ENCODE measurements at regions not wholly inside any gene's neighbourhood (a gene's known extent, or its start where the extent isn't known, plus 50 kb on each side); places are given as distances from the start of the nearest gene placed in this dataset.
"Not testable (repeated sequence)": the region's sequence is repeated elsewhere in the genome, so short reads cannot be mapped to it uniquely, and the experiment has no call there.

DNA sequence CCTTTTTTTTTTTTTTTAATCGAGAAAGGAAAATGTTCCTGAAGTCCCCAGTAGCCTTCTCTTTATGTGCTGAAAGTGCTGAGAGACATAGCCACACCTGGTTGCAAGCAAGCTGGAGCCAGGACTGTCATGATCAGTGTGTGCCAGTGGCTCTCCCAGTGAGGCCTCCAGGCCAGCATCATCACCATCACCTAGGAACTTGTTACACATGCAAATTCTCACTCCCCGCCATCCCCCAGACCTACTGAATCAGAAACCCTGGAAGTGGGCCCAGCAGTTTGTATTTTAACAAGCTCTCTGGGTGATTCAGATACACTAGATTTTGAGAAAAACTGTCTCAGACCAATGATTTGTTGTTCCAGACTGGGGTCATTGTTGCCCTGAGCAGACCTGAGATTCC, 181.9 kb upstream of the GLRA1 start:
- no peak for DNase-seq

DNA sequence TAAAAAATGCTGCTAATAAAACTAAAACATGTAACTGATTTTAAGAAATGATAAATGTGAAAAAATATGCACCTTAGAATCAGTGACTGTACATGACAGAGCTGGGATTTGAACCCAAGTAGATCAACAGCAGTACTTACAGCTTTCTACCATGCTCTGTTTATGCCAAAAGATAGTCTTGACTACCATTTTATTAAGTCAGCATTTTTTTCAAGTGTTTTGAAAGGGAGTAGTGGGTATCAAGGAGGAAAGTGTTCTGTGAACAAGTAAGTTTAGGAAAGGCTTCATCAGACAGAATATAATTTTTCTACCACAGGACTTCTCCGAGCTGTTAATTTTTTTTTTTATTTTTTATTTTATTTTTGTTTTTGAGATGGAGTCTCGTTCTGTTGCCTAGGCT, 180.4 kb upstream of the GLRA1 start:
- DNase-seq = no peak

DNA sequence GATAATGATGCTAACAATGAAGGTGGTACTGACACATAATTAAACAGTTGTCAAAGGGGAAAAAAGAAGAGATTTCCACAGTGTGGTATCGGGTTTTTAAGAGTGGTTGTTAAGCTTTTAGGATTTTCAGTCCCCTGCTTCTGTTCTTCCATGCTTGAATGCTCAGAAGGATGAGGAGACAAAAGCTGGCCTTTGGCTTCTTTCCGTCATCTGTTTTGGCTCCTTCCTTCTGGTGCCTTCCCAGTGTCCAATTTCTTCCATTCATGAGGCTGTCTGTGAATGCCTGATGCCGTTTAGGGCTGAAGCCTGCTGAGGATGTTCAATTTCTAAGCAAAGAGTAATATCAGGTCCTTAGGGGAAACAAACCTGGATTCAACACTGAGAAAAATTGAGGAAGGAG, 179.6 kb upstream of the GLRA1 start:
- DNase-seq = no peak

DNA sequence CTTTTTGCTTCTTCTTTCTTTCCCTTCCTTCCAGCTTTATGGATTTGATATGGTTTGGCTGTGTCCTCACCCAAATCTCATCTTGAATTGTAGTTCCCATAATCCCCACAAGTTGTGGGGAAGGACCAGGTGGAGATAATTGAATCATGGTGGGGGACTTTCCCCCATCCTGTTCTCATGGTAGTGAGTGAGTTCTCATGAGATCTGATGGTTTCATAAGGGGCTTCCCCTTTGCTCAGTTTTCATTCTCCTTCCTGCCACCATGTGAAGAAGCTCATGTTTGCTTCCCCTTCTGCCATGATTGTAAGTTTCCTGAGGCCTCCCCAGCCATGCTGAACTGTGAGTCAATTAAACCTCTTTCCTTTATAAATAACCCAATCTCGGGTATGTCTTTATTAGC, 178.3 kb upstream of the GLRA1 start:
- not testable (repeated sequence) for DNase-seq

DNA sequence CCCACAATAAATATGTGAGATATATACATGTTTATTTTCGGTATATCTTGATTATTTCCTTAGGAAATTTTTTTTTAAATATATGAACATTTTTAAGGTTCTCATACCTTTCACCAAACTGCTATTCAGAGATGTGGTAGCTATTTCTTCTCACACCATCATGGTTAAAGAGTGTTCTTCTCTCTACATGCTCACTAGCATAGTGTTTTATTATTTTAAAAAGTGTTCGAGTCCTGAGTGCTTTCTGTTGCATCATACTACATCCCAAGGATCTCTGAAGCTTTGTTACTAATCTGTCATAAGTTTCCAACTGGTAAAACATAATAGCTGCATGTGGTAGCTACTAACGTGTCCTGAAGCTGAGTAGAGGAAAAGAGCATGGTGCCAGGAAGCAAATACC, 177.4 kb upstream of the GLRA1 start:
- DNase-seq = no peak

DNA sequence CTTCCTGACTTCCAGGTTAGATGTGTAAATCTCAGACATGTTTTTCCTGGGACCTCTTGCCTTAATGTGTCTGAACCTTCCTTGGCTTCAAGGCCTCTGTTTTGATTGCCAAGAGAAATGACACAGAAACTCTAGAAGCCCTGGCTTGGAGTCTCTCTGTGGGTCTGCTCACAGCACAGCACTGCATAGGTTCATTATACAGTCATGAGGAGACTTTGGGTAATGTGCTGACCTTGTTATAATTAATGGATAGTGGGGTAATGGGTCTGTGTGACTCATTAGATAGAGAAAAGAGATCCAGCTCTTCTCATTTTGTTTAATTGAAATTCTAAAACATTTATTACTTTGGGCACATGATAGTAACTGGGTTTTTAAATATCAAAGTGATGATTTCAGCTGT, 175.8 kb upstream of the GLRA1 start:
- DNase-seq = no peak

DNA sequence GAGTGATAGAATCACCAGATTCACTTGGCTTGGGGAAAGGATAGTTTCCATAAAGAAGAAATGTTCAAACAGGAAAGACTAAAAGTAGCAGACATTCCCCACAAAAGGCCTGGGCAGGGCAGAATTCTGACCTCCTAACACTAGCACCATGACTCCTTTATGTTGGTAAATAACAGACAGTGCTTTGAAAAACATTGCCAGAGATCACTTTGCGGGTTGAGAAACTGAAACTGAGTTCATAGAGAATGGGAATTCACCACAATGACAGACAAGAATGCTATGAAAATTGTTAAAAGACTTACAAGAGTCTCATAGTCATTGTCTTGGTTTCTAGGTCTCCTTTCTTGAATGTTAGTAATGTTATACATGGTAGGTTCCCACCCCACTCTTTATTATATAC, 172.5 kb upstream of the GLRA1 start:
- no peak for DNase-seq

DNA sequence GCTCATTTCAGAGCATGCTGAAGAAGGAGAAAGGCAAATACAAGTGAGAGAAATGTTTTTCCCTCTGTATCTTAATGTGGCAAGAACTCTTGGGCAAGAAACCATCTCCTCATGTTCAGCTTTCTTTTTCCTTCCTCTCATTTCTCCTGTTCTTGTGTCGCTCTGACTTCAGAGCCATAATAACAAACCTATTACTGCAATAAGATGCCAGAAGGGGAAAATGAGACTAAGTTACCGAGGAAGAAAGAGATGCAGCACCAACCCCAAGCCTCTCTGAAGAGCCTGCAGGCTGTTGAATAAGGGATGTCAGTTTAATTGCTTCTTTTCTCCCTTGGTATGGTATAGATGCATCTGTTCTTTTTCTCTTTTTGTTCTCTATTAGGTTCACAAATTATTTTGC, 170.1 kb upstream of the GLRA1 start:
- DNase-seq = no peak

DNA sequence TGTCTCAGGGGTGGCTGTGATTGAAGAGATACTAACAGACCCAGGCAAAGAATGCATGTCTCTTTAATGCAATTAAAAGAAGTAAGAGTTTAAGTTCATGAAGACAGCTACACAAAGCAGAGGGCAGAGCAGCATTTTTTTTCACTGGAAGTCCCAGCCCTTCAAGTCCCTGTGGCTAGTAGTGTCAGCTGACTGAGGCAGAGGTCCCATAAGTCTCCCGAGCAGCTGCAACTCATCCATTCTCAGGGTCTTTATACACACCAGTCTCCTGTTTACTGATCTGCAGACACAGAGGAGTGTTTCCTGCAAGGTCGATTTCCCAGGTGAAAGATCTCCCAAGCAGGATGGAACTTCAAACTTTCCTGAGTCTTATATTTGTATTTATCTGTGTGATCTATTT, 169.4 kb upstream of the GLRA1 start:
- no peak for DNase-seq

DNA sequence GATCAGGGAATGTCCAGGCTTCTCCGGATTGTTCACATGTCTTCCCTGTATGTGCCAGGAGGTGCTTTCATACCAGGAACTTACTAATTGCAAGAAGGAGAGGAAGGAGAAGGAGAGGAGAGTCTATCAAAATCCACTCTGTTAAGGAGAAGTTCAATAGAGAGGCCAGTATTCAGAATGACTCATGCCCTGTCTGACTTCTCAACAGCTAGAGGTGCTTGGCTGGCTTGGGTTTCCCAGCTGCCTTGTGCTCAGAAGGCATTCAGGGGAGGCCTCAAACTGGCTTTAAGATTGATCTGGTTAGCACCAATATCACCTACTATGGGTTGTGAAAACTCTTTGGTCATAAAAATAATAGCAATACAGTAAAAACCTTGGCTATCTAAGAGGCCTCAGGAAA, 167.9 kb upstream of the GLRA1 start:
- DNase-seq = no peak

DNA sequence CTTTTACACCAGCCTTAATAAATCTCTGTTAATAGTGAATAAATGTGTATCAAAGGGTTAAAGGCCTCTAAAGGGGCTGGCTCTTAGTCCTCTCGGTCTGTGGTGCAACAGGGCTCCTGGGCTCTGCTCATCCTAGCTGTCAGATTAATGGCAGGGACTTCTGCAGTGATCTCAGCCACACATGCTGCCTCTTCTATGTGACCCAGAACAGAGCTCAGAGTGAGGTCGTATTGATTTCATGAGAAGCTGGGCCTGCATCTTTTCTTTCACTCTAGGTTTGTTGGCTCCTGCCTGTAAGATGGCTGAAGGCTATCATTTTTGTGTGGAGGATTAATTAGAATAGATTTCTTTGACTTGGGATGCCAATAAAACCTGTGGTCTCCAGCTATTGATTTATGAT, 165.0 kb upstream of the GLRA1 start:
- no peak for DNase-seq

DNA sequence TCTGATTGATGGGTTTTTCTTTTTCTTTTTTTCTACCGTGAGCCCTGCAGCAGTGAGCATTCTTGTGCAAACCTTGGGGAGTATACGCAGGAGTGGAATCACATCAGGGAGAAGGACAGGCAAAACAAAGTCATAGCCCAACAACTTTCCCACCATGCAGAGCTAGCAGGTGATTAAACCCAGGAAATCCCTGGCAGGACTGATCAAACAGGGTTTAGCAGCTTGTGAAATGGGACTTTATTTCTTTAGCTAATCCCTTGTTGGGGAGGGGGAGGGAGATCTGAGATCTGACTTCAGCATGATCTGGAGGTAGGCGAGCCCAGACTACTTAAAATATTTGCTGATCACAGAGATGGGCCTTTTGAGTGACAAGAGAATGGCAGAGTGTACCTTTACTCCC, 162.0 kb upstream of the GLRA1 start:
- DNase-seq = no peak

DNA sequence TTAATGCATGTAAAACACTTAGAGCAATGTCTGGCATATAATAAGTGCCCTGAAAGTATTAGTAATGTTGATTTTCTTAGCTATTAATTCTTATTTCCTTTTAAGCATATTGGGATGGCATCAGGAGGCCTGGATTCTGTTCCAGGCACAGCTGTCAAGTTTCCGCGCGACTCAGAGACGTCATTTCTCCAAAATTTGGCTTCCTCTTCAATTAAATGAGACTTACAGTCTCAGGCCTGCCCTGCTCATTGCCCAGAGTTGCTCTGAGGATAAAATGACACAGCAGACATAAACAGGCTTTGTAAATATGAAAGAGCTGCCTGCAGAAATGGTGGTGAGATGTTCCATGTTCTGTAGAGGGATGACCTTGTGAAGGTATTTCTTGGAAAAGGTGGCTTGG, 159.8 kb upstream of the GLRA1 start:
- no peak for DNase-seq

DNA sequence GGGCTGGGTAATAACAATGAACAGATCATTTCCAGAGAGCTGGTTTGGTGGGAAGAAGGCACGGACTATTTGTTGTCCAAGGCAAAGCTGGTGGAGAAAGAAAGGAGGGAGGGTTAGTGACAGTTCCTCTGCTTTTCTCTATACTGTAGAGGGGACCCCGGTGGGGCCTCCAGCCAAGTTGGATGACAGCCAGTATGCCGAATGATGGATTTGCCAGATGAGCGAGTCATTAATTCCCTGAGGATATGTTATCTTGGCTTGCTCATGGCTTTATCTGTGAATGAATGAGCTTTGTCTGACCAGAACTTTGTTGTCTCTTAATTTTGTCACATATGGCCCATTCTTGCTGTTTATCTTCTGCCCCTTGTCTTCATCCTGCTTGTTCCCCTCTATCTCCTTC, 158.6 kb upstream of the GLRA1 start:
- DNase-seq = no peak

DNA sequence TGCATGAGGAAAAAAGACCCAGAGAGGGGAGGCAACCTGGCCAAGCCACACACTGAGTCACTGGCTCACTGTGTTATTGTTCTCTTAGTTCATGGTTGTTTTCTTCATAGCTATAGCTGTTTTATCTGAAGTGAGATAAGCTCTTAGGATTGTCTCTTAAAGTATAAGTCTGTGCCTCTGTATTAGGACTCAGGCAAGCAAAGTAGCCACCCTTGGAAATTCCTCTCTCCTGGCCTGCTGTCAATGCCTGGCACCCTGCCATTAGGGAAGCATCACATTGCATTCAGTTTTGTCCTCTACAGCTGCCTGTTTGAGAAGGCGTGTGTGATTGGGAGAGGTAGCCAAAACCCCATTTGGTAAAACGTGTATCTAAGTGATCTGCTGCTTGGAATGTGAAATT, 147.4 kb upstream of the GLRA1 start:
- DNase-seq = no peak

DNA sequence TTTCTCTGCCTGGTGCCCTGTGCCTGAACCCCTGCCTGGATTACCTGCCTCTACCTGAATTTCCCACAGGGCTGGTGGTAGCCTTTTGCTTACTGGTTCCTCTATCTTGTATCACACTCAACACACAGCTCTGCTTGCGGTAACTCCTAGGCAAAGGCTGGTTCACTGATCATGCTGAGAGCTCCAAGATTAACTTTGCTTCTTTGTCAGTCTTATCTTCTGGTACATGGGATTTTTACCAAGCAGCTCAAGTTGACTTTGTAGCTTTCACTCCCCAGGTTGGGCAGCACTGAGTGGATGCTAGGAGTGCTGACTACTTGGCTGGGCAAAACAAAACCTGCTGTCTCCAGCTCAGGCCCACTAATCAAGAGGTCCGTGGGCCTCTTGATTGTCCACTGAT, 145.9 kb upstream of the GLRA1 start:
- DNase-seq = no peak

DNA sequence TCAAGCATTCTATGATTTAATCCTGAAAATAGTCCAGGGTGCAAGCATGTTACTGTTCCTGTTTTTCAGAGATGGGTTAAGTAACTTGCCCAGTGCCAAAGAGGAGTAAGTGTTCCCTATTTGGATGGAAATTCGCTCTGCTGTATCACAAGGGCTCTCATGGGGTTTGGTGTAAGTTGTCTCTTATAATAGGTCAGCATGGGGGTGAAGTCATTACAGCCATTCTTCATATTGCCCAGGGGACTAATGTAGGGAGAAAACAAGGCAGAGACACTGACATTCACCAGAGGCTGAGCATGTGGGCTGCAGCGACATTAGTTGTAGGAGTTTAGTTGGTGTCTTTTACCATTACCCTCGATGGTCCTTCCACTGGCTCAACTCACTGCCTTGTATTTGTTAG, 142.1 kb upstream of the GLRA1 start:
- DNase-seq = no peak

DNA sequence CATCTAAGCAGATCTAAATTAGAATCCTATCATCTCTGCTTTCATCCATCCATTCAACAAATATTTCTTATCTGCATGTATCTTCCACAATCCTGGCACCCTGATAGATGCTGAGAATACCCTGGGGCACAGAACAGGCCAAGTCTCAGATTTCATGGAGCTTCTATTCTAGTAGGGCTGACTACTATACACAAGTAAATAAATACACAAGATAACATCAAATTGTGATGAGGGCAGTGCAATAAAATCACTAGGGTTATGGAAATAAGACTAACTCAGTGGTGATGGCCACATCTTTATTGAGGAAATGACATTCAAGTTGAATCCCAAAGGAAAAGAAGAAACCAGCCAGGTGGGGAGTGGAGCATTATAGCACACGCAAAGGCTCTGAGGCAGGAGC, 138.4 kb upstream of the GLRA1 start:
- DNase-seq = no peak

DNA sequence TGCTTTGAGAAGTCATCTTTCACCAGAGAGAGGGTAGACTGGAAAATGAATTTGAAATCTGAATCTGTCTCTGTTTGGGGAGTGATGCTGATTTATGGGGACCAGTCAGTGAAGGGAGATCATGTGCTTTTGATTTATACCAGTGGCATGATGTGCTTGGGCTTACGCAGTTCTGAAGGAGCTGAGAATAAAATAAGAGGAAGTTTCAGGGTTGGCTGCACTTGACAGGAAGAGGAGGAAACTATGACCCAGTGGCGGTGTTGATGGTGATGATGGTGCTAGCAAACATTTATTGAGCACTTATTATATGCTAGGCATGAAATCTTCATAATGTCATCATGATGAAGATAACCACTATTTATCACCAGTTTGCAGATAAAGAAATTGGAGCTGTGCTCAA, 136.4 kb upstream of the GLRA1 start:
- DNase-seq = no peak

DNA sequence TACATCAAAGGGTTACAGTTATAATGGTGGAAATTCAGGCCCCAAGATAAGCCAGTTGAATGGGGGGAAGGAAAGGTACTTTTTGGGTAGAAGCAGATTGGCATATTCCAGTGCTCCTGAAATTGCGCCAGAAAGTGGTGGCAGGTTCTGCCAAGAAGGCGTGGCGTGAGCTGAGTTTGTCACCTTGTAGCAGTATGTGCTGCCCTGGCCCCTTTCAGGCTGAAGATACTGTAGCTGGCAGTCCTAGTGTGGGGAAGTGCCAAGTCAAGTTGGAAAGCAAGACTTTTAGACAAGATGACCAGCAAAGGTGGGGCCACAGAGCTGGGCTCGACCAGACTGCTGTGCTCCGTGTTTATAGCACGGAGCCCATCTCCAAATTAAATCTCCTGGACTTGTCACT, 133.6 kb upstream of the GLRA1 start:
- DNase-seq = no peak

DNA sequence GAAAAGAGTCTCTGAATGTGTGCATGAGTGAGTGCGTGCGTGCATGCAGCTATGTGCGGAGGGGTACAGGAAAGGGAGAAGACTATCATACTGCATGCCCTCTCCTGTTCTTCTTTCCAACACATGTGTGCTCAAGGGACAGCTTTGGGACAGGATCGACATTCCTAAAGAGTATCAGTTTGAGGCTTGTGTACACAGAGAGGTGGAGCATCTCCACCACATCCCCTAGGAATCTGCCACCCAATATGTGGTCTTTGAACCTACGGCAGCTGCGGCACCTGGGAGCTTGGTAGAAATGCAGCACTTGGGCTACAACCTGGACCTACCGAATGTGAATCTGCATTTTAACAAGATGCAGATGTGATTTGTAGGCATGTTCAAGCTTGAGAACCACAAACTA, 132.3 kb upstream of the GLRA1 start:
- no peak for DNase-seq

DNA sequence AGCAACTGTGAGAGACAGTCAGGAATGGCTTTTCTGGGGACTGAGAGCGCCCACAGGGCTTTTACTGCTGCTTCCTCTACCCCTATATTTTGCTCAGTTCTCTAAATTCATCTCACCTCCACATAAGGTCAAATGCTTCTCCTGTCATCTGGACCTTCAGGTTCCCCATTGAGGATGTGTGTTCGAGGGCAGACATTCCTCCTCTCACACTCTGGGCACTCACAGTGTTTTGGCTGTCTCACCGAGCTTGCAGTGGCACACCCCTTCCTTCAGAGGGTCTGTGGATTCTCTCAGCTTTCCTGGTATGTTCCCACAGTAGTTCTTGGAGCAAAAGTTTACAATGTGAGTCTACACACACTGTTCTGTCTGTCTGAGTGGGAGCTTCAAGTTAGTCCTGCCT, 127.8 kb upstream of the GLRA1 start:
- no peak for DNase-seq

DNA sequence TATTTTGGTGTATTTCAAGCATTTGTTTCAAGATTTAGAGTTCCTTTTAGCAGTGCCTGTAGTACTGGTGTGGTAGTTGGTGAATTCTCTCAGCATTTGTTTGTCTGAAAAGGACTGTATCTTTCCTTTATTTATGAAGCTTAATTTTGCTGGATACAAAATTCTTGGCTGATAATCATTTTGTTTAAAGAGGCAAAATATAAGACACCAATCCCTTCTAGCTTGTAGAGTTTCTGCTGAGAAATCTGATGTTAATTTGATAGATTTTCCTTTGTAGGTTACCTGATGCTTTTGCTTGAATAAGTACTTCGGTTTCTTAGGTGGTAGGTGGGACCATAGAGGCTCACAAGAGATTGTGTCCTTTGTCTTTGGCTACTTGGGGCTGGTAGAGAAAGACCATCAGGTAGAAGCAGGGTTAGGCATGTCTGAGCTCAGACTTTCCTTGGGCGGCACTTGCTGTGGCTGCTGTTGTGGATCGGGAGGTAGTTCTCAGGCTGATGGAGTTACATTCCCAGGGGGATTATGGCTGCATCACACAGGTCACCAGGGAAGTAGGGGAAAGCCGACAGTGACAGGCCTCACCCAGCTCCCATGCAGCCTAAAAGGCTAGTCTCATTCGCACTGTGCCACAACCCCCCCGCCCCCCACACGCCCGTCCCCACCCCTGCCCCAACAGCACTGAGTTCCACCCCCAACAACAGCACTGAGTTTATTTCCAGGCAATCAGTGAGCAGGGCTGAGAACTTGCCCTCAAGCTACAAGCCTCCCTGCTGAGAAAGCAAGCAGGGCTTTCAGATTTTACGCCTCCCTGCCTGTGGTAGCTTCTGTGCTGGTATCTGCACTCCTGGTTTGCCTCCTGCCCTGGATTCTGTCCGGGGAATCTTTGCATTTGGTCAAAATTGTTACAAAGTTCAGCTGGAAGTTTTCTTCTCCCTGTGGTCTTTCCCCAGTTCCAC, 127.1 kb upstream of the GLRA1 start:
- no peak for DNase-seq

DNA sequence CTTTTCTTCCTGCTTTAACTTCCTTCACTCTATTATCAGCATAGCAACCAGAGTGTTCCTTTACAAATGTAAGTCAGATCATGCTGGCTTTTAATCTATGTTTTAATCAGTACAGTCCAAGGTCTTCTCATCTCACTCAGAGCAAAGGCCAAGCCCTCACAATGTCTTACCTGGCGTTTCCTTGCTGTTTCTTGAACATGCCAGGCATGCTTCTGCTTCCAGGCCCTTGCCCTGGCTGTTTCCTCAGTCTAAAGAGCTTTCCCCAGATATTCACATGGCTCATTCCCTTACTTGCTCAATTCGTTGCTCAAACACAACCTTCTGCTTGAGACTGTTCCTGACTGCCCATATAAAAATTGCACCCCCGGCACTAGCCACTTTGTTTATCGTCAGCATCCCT, 121.7 kb upstream of the GLRA1 start:
- DNase-seq = no peak

DNA sequence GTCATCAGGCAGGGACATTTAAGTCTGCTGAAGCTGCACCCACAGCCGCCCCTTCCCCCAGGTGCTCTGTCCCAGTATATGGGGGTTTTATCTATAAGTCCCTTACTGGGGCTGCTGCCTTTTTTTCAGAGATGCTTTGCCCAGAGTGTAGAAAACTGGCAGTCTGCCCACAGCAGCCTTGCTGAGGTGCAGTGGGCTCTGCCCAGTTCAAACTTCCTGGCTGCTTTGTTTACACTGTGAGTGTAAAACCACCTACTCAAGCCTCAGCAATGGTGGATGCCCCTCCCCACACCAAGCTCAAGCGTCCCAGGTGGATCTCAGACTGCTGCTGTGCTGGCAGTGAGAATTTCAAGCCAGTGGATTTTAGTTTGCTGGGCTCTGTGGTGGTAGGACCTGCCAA, 114.2 kb upstream of the GLRA1 start:
- not testable (repeated sequence) for DNase-seq
